KMS-11 (cell line): ENCODE measurements at regions not wholly inside any gene's neighbourhood (a gene's known extent, or its start where the extent isn't known, plus 50 kb on each side); places are given as distances from the start of the nearest gene placed in this dataset.

Source experiments
- H2AFZ ChIP-seq: fragments of 200-600 bp; sonication (generic); 2 replicates; pipeline ENCODE4 v1.6.1; 2016; ENCODE audit warnings: antibody characterized with exemption, mixed run types, low read depth
- H3K27ac ChIP-seq: fragments of 200-600 bp; sonication (generic); 2 replicates; pipeline ENCODE4 v1.6.1; 2016; ENCODE audit warnings: mild to moderate bottlenecking, mixed run types
- H3K27me3 ChIP-seq: fragments of 200-600 bp; sonication (generic); 2 replicates; pipeline ENCODE4 v1.6.1; 2017; ENCODE audit warnings: mild to moderate bottlenecking, low read depth, mixed run types, moderate library complexity; ENCODE audit not compliant: insufficient read depth
- H3K36me3 ChIP-seq: fragments of 200-600 bp; sonication (generic); 2 replicates; pipeline ENCODE4 v1.6.1; 2017; ENCODE audit warnings: mild to moderate bottlenecking, mixed run types; ENCODE audit not compliant: insufficient read depth
- H3K4me1 ChIP-seq: fragments of 200-600 bp; sonication (generic); 2 replicates; pipeline ENCODE4 v1.6.1; 2016; ENCODE audit warnings: mild to moderate bottlenecking, low read depth, mixed run types; ENCODE audit not compliant: poor library complexity, severe bottlenecking
- H3K4me2 ChIP-seq: fragments of 200-600 bp; sonication (generic); 2 replicates; pipeline ENCODE4 v1.7.0; 2016; ENCODE audit warnings: mild to moderate bottlenecking, mixed run types
- H3K4me3 ChIP-seq: fragments of 200-600 bp; sonication (generic); IDR thresholded peaks from 2 replicates; pipeline ENCODE4 v1.6.1; 2017; ENCODE audit warnings: low read depth, low read length, mixed read lengths; ENCODE audit not compliant: insufficient read depth
- H3K79me2 ChIP-seq: fragments of 200-600 bp; sonication (generic); 2 replicates; pipeline ENCODE4 v1.6.1; 2016; ENCODE audit warnings: low read depth, mixed run types; ENCODE audit not compliant: insufficient read depth
- H3K9ac ChIP-seq: fragments of 200-600 bp; sonication (generic); 2 replicates; pipeline ENCODE4 v1.6.1; 2016; ENCODE audit warnings: mild to moderate bottlenecking, mixed run types
- H4K20me1 ChIP-seq: fragments of 200-600 bp; sonication (generic); 2 replicates; pipeline ENCODE4 v1.6.1; 2016; ENCODE audit warnings: mild to moderate bottlenecking, mixed run types; ENCODE audit not compliant: insufficient read depth
- CTCF ChIP-seq: fragments of 200-600 bp; sonication (generic); conservative IDR thresholded peaks from 2 replicates; pipeline ENCODE4 v1.6.1; 2017; ENCODE audit warnings: low read depth, mild to moderate bottlenecking, antibody characterized with exemption, low read length, moderate library complexity, mixed read lengths

- H3K27ac ChIP-seq = no peak overlapping the region
- H3K79me2 ChIP-seq = no peaks in the 10 kb centered on the region
- H3K4me1 ChIP-seq = no peaks in the 10 kb centered on the region
- TF ChIP-seq CTCF = no peak
- H4K20me1 ChIP-seq = no peaks in the 10 kb centered on the region
- no peak overlapping the region for H2AFZ ChIP-seq
- H3K36me3 ChIP-seq = no peaks in the 10 kb centered on the region
- no peak overlapping the region for H3K4me3 ChIP-seq
- no peaks in the 10 kb centered on the region for H3K27me3 ChIP-seq
- H3K4me2 ChIP-seq = no peak overlapping the region
- no peak overlapping the region for H3K9ac ChIP-seq
Observed at GRCh38 chrX:104513162-104513561, 52.8 kb upstream of the IL1RAPL2 start.

GRCh38 chrX:104510801-104511200, 55.2 kb upstream of the IL1RAPL2 start:
- no peak for TF ChIP-seq CTCF
- no peak overlapping the region for H3K9ac ChIP-seq
- no peaks in the 10 kb centered on the region for H3K27me3 ChIP-seq
- no peaks in the 10 kb centered on the region for H3K79me2 ChIP-seq
- no peaks in the 10 kb centered on the region for H4K20me1 ChIP-seq
- H3K4me1 ChIP-seq = no peaks in the 10 kb centered on the region
- no peak overlapping the region for H3K4me2 ChIP-seq
- no peak overlapping the region for H3K27ac ChIP-seq
- H3K36me3 ChIP-seq = no peaks in the 10 kb centered on the region
- no peak overlapping the region for H3K4me3 ChIP-seq
- no peak overlapping the region for H2AFZ ChIP-seq

DNA sequence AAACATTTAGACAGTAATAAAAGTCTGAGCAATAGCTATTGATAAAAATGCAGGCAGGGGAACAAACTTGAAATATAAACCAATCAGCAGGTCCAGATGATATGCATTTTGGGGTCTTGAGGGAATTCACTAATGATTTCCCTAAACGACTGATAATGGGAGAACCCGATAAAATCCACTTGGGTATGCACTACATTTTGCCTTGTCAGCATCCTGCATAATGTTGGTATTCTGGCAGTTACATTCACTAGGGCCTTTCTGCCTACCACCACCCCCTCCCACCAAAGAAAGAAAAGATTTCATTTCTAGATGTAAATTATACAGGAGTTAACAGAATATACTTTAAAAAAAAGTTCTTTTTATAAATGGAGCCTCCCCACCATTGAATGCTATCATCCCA, 63.5 kb upstream of the IL1RAPL2 start:
- no peak overlapping the region for H3K4me3 ChIP-seq
- no peaks in the 10 kb centered on the region for H3K4me1 ChIP-seq
- no peak overlapping the region for H3K4me2 ChIP-seq
- no peaks in the 10 kb centered on the region for H3K27me3 ChIP-seq
- H2AFZ ChIP-seq = no peak overlapping the region
- H4K20me1 ChIP-seq = no peaks in the 10 kb centered on the region
- H3K27ac ChIP-seq = no peak overlapping the region
- no peak for TF ChIP-seq CTCF
- H3K79me2 ChIP-seq = no peaks in the 10 kb centered on the region
- H3K36me3 ChIP-seq = no peaks in the 10 kb centered on the region
- H3K9ac ChIP-seq = no peak overlapping the region

DNA sequence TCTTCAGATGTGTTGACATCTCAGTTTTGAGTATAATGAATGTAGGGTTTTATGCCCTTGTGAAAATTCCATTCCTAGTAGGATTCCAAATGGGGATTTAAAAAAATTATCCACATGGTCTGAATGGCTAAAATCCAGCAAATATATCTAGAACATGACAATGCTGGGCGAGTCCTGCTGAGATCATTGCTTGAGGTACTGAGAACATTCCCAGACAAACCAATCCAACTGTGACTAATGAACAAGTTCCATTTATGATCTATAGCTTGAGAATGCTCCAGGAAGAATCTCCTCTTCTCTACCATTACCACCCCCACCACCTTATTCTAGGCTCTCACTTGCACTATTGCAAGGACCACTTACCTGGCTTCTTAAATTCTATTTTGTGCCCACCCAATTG, 77.2 kb upstream of the IL1RAPL2 start:
- no peak for TF ChIP-seq CTCF
- Histone ChIP-seq H4K20me1 (no peaks in the 10 kb centered on the region), H3K4me1 (no peaks in the 10 kb centered on the region), H3K4me2 (no peak overlapping the region), H3K27me3 (no peaks in the 10 kb centered on the region), H3K4me3 (no peak overlapping the region), H3K36me3 (no peaks in the 10 kb centered on the region), H3K9ac (no peak overlapping the region), H3K27ac (no peak overlapping the region), H3K79me2 (no peaks in the 10 kb centered on the region), H2AFZ (no peak overlapping the region)

DNA sequence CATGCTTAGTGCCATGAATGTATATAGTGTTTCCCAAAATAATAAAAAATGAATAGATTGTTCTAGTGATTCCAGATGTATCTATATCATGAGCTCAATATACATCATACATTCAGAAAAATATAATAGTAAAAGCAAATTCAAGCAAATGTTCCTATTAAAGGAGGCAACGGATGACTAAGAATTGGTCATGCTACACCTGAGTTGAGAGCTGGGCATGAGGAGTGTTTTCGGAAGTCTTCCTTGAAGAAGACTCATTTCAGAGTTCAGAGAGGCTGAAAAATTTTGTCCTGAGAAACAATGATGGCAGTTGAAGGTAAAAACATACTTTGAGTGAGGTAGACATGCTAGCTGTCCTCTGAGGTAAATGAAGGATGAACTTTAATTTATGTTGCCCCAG, 79.3 kb upstream of the IL1RAPL2 start:
- H3K4me2 ChIP-seq = no peak overlapping the region
- TF ChIP-seq CTCF = no peak
- no peak overlapping the region for H3K4me3 ChIP-seq
- no peaks in the 10 kb centered on the region for H3K27me3 ChIP-seq
- no peak overlapping the region for H3K27ac ChIP-seq
- no peaks in the 10 kb centered on the region for H3K36me3 ChIP-seq
- H3K4me1 ChIP-seq = no peaks in the 10 kb centered on the region
- no peaks in the 10 kb centered on the region for H4K20me1 ChIP-seq
- no peaks in the 10 kb centered on the region for H3K79me2 ChIP-seq
- no peak overlapping the region for H3K9ac ChIP-seq
- H2AFZ ChIP-seq = no peak overlapping the region
